Panc1 (cell line): ENCODE measurements at regions not wholly inside any gene's neighbourhood (a gene's known extent, or its start where the extent isn't known, plus 50 kb on each side); places are given as distances from the start of the nearest gene placed in this dataset.

ENCODE experiments used
- CTCF ChIP-seq: fragments of 450-650 bp; IDR thresholded peaks from 2 replicates; pipeline ENCODE4 v1.5.1; 2017; ENCODE audit warnings: mild to moderate bottlenecking
- POLR2AphosphoS5 ChIP-seq: IDR thresholded peaks from 2 replicates; pipeline ENCODE4 v1.6.1; 2012; ENCODE audit warnings: mild to moderate bottlenecking, low read depth, low read length, moderate library complexity
- REST ChIP-seq, 2 experiments: IDR thresholded peaks; 2 replicates each; pipeline ENCODE4 v1.6.1; 2011 to 2012; ENCODE audit warnings: low read depth in 2 of 2, control low read depth in 1 of 2, low read length in 1 of 2, mild to moderate bottlenecking in 1 of 2, moderate library complexity in 1 of 2; ENCODE audit not compliant: insufficient read depth in 1 of 2

- TF ChIP-seq CTCF = no peak
- TF ChIP-seq POLR2AphosphoS5 = no peak
- no peak for TF ChIP-seq REST (IDR thresholded peaks at IDR 0.05; ENCODE audit: insufficient read depth in 1 of 2, low read depth in 2 of 2, low read length in 1 of 2)
Measured at GRCh38 chr18:1498216-1498615, 593.5 kb downstream of the ADCYAP1 start.
